ENCODE measurements at regions not wholly inside any gene's neighbourhood (a gene's known extent, or its start where the extent isn't known, plus 50 kb on each side); places are given as distances from the start of the nearest gene placed in this dataset.

GRCh38 chr6:141035312-141036200 is 1097.2 kb upstream of the GJE1 start:
- no peaks in the 10 kb centered on the region for H3K36me3 Mint-ChIP-seq (ENCODE audit: low read depth)
- no peaks in the 10 kb centered on the region for H3K9me3 Mint-ChIP-seq (ENCODE audit: low read depth)
- ATAC-seq: no peak
- no peak overlapping the region for H3K4me3 Mint-ChIP-seq
- no peak for DNase-seq
- POLR2A ChIA-PET: no interaction called here
- no peaks in the 10 kb centered on the region for H3K4me1 Mint-ChIP-seq
- CTCF ChIA-PET: no interaction called here
- H3K27me3 Mint-ChIP-seq: no peaks in the 10 kb centered on the region
- intact Hi-C loops (cut with DNase I, micrococcal nuclease): no loop called here
- no peak overlapping the region for H3K27ac Mint-ChIP-seq

GRCh38 chr6:141033101-141033500 is 1099.6 kb upstream of the GJE1 start:
- DNase-seq (no peak), ATAC-seq (no peak)
- ChIA-PET POLR2A (no interaction called here), CTCF (interaction anchor here (1.1 kb wide), 1 partner anchor 9 kb away, joined by 4 read pairs; no protein-coding TSS in a partner anchor)
- intact Hi-C loops (cut with DNase I, micrococcal nuclease): no loop called here
- no peaks in the 10 kb centered on the region for H3K9me3 Mint-ChIP-seq (ENCODE audit: low read depth)
- H3K27ac Mint-ChIP-seq: no peak overlapping the region
- H3K4me3 Mint-ChIP-seq: no peak overlapping the region
- no peaks in the 10 kb centered on the region for H3K36me3 Mint-ChIP-seq (ENCODE audit: low read depth)
- no peaks in the 10 kb centered on the region for H3K4me1 Mint-ChIP-seq
- H3K27me3 Mint-ChIP-seq: no peaks in the 10 kb centered on the region

- ATAC-seq (no peak), DNase-seq (no peak)
- CTCF ChIA-PET: no interaction called here
- intact Hi-C loops (cut with DNase I, micrococcal nuclease): no loop called here
- no peaks in the 10 kb centered on the region for H3K9me3 Mint-ChIP-seq (ENCODE audit: low read depth)
- H3K36me3 Mint-ChIP-seq (ENCODE audit: low read depth): no peaks in the 10 kb centered on the region
- no peak overlapping the region for H3K27ac Mint-ChIP-seq
- POLR2A ChIA-PET: no interaction called here
- no peak overlapping the region for H3K4me3 Mint-ChIP-seq
- no peaks in the 10 kb centered on the region for H3K27me3 Mint-ChIP-seq
- H3K4me1 Mint-ChIP-seq: no peaks in the 10 kb centered on the region
Measured at GRCh38 chr6:141029908-141030307, 1102.8 kb upstream of the GJE1 start.

GRCh38 chr6:141028791-141029280 is 1103.9 kb upstream of the GJE1 start:
- POLR2A ChIA-PET: no interaction called here
- H3K4me3 Mint-ChIP-seq: no peak overlapping the region

GRCh38 chr6:141026504-141026903 is 1106.2 kb upstream of the GJE1 start:
- ATAC-seq: no peak

More at GRCh38 chr6:141028791-141029280, 1103.9 kb upstream of the GJE1 start:
- Mint-ChIP-seq H3K27ac (no peak overlapping the region), H3K9me3 (ENCODE audit: low read depth) (no peaks in the 10 kb centered on the region), H3K4me1 (no peaks in the 10 kb centered on the region), H3K27me3 (no peaks in the 10 kb centered on the region), H3K36me3 (ENCODE audit: low read depth) (no peaks in the 10 kb centered on the region)
- CTCF ChIA-PET: no interaction called here
- no peak for ATAC-seq
- intact Hi-C loops (cut with DNase I, micrococcal nuclease): no loop called here
- no peak for DNase-seq

GRCh38 chr6:141024526-141024925 is 1108.2 kb upstream of the GJE1 start:
- Mint-ChIP-seq H3K9me3 (ENCODE audit: low read depth) (peaks cover 2% of the 10 kb centered on the region), H3K4me1 (no peaks in the 10 kb centered on the region), H3K4me3 (no peak overlapping the region), H3K27me3 (no peaks in the 10 kb centered on the region), H3K27ac (no peak overlapping the region), H3K36me3 (ENCODE audit: low read depth) (no peaks in the 10 kb centered on the region)
- CTCF ChIA-PET: interaction anchor here (1.1 kb wide), 1 partner anchor 8 kb away, joined by 4 read pairs; no protein-coding TSS in a partner anchor
- intact Hi-C loops (cut with DNase I, micrococcal nuclease): no loop called here
- POLR2A ChIA-PET: no interaction called here
- DNase-seq (no peak), ATAC-seq (no peak)

More at GRCh38 chr6:141026504-141026903, 1106.2 kb upstream of the GJE1 start:
- H3K9me3 Mint-ChIP-seq (ENCODE audit: low read depth): peaks cover 2% of the 10 kb centered on the region
- DNase-seq: no peak
- no peak overlapping the region for H3K4me3 Mint-ChIP-seq
- no peaks in the 10 kb centered on the region for H3K27me3 Mint-ChIP-seq
- ChIA-PET CTCF (no interaction called here), POLR2A (no interaction called here)
- no peaks in the 10 kb centered on the region for H3K4me1 Mint-ChIP-seq
- no peak overlapping the region for H3K27ac Mint-ChIP-seq
- intact Hi-C loops (cut with DNase I, micrococcal nuclease): no loop called here
- no peaks in the 10 kb centered on the region for H3K36me3 Mint-ChIP-seq (ENCODE audit: low read depth)

GRCh38 chr6:141017941-141018340 is 1114.8 kb upstream of the GJE1 start:
- Mint-ChIP-seq H3K9me3 (ENCODE audit: low read depth) (peaks cover 2% of the 10 kb centered on the region), H3K4me3 (no peak overlapping the region), H3K27me3 (no peaks in the 10 kb centered on the region), H3K27ac (no peak overlapping the region), H3K4me1 (no peaks in the 10 kb centered on the region), H3K36me3 (ENCODE audit: low read depth) (no peaks in the 10 kb centered on the region)
- ChIA-PET CTCF (no interaction called here), POLR2A (no interaction called here)
- ATAC-seq (no peak), DNase-seq (no peak)
- intact Hi-C loops (cut with DNase I, micrococcal nuclease): no loop called here

- DNase-seq (no peak), ATAC-seq (no peak)
- Mint-ChIP-seq H3K4me3 (no peak overlapping the region), H3K4me1 (no peaks in the 10 kb centered on the region), H3K36me3 (ENCODE audit: low read depth) (no peaks in the 10 kb centered on the region), H3K27me3 (peaks cover 2% of the 10 kb centered on the region), H3K27ac (no peak overlapping the region), H3K9me3 (ENCODE audit: low read depth) (no peaks in the 10 kb centered on the region)
- intact Hi-C loops (cut with DNase I, micrococcal nuclease): no loop called here
- CTCF ChIA-PET: no interaction called here
- POLR2A ChIA-PET: no interaction called here
Measured at GRCh38 chr6:141000917-141001316, 1131.8 kb upstream of the GJE1 start.

- ATAC-seq (no peak), DNase-seq (no peak)
- no peaks in the 10 kb centered on the region for H3K4me1 Mint-ChIP-seq
- H3K9me3 Mint-ChIP-seq (ENCODE audit: low read depth): peaks cover 4% of the 10 kb centered on the region
- CTCF ChIA-PET: no interaction called here
- H3K27me3 Mint-ChIP-seq: no peaks in the 10 kb centered on the region
- no peaks in the 10 kb centered on the region for H3K36me3 Mint-ChIP-seq (ENCODE audit: low read depth)
- no peak overlapping the region for H3K27ac Mint-ChIP-seq
- intact Hi-C loops (cut with DNase I, micrococcal nuclease): no loop called here
- no peak overlapping the region for H3K4me3 Mint-ChIP-seq
- POLR2A ChIA-PET: no interaction called here
Measured at GRCh38 chr6:140993515-140993914, 1139.2 kb upstream of the GJE1 start.

GRCh38 chr6:140992678-140993077 is 1140.0 kb upstream of the GJE1 start:
- ATAC-seq: no peak
- Mint-ChIP-seq H3K9me3 (ENCODE audit: low read depth) (peaks cover 4% of the 10 kb centered on the region), H3K27ac (no peak overlapping the region), H3K27me3 (no peaks in the 10 kb centered on the region), H3K4me3 (no peak overlapping the region), H3K36me3 (ENCODE audit: low read depth) (no peaks in the 10 kb centered on the region), H3K4me1 (no peaks in the 10 kb centered on the region)
- CTCF ChIA-PET: no interaction called here
- POLR2A ChIA-PET: no interaction called here
- DNase-seq: no peak
- intact Hi-C loops (cut with DNase I, micrococcal nuclease): no loop called here

GRCh38 chr6:140988780-140989179 is 1143.9 kb upstream of the GJE1 start:
- CTCF ChIA-PET: no interaction called here
- H3K27ac Mint-ChIP-seq: no peak overlapping the region
- no peak for ATAC-seq
- POLR2A ChIA-PET: no interaction called here
- H3K9me3 Mint-ChIP-seq (ENCODE audit: low read depth): peaks cover 4% of the 10 kb centered on the region
- no peak overlapping the region for H3K4me3 Mint-ChIP-seq
- no peak for DNase-seq
- H3K4me1 Mint-ChIP-seq: no peaks in the 10 kb centered on the region
- intact Hi-C loops (cut with DNase I, micrococcal nuclease): no loop called here
- no peaks in the 10 kb centered on the region for H3K36me3 Mint-ChIP-seq (ENCODE audit: low read depth)
- H3K27me3 Mint-ChIP-seq: peaks cover 2% of the 10 kb centered on the region

GRCh38 chr6:140987364-140988155 is 1145.2 kb upstream of the GJE1 start:
- Mint-ChIP-seq H3K9me3 (ENCODE audit: low read depth) (peaks cover 4% of the 10 kb centered on the region), H3K36me3 (ENCODE audit: low read depth) (no peaks in the 10 kb centered on the region), H3K4me1 (no peaks in the 10 kb centered on the region), H3K4me3 (no peak overlapping the region), H3K27ac (no peak overlapping the region), H3K27me3 (peaks cover 2% of the 10 kb centered on the region)
- POLR2A ChIA-PET: no interaction called here
- ATAC-seq (no peak), DNase-seq (no peak)
- intact Hi-C loops (cut with DNase I, micrococcal nuclease): no loop called here
- CTCF ChIA-PET: interaction anchor here (1.0 kb wide), 1 partner anchor 54 kb away, joined by 3 read pairs; no protein-coding TSS in a partner anchor
